IMR-90 (cell line): ENCODE measurements at regions not wholly inside any gene's neighbourhood (a gene's known extent, or its start where the extent isn't known, plus 50 kb on each side); places are given as distances from the start of the nearest gene placed in this dataset.
"Not testable (repeated sequence)": the region's sequence is repeated elsewhere in the genome, so short reads cannot be mapped to it uniquely, and the experiment has no call there.

ENCODE experiments used
- BHLHE40 ChIP-seq: fragments of 150-350 bp; IDR thresholded peaks from 2 replicates; pipeline ENCODE4 v1.6.1; 2016; ENCODE audit warnings: mild to moderate bottlenecking, low read depth, low read length
- CEBPB ChIP-seq: IDR thresholded peaks from 2 replicates; pipeline ENCODE4 v1.6.1; 2012; ENCODE audit warnings: low read depth, low read length, improper control_type of control experiment
- FOS ChIP-seq: fragments of 150-350 bp; IDR thresholded peaks from 2 replicates; pipeline ENCODE4 v1.6.1; 2016; ENCODE audit warnings: low read depth, low read length
- MAFK ChIP-seq: IDR thresholded peaks from 2 replicates; pipeline ENCODE4 v1.6.1; 2012; ENCODE audit warnings: low read depth, low read length, improper control_type of control experiment
- MAZ ChIP-seq: IDR thresholded peaks from 2 replicates; pipeline ENCODE4 v1.6.1; 2012; ENCODE audit warnings: low read depth, mild to moderate bottlenecking, low read length, improper control_type of control experiment, moderate library complexity, borderline replicate concordance
- MXI1 ChIP-seq: IDR thresholded peaks from 2 replicates; pipeline ENCODE4 v1.6.1; 2012; ENCODE audit warnings: low read depth, mild to moderate bottlenecking, low read length, moderate library complexity, borderline replicate concordance
- POLR2A ChIP-seq: IDR thresholded peaks from 2 replicates; pipeline ENCODE4 v1.6.1; 2012; ENCODE audit warnings: mild to moderate bottlenecking, low read depth, low read length
- RCOR1 ChIP-seq: IDR thresholded peaks from 2 replicates; pipeline ENCODE4 v1.6.1; 2012; ENCODE audit warnings: mild to moderate bottlenecking, low read length, improper control_type of control experiment; ENCODE audit not compliant: insufficient replicate concordance
- RFX5 ChIP-seq: IDR thresholded peaks from 2 replicates; pipeline ENCODE4 v1.8.0; 2012; ENCODE audit warnings: low read depth, mild to moderate bottlenecking, low read length, moderate library complexity
- SMC3 ChIP-seq: fragments of 150-350 bp; IDR thresholded peaks from 2 replicates; pipeline ENCODE4 v1.6.1; 2016; ENCODE audit warnings: low read depth, mild to moderate bottlenecking, antibody characterized with exemption, low read length, moderate library complexity
- TF ChIP-seq, protein P1 (sequence below): conservative IDR thresholded peaks from 2 replicates; pipeline ENCODE4 v1.5.1; 2012; ENCODE audit warnings: mild to moderate bottlenecking, low read depth, low read length, improper control_type of control experiment
- TF ChIP-seq, protein P2 (sequence below): fragments of 150-350 bp; IDR thresholded peaks from 2 replicates; pipeline ENCODE4 v1.6.1; 2017; ENCODE audit warnings: mild to moderate bottlenecking, antibody characterized with exemption, low read length, low read depth

- TF ChIP-seq RFX5, RCOR1, FOS, MXI1, POLR2A, SMC3, MAFK, BHLHE40, CEBPB, MAZ: not testable (repeated sequence)
- TF ChIP-seq, protein P1, sequence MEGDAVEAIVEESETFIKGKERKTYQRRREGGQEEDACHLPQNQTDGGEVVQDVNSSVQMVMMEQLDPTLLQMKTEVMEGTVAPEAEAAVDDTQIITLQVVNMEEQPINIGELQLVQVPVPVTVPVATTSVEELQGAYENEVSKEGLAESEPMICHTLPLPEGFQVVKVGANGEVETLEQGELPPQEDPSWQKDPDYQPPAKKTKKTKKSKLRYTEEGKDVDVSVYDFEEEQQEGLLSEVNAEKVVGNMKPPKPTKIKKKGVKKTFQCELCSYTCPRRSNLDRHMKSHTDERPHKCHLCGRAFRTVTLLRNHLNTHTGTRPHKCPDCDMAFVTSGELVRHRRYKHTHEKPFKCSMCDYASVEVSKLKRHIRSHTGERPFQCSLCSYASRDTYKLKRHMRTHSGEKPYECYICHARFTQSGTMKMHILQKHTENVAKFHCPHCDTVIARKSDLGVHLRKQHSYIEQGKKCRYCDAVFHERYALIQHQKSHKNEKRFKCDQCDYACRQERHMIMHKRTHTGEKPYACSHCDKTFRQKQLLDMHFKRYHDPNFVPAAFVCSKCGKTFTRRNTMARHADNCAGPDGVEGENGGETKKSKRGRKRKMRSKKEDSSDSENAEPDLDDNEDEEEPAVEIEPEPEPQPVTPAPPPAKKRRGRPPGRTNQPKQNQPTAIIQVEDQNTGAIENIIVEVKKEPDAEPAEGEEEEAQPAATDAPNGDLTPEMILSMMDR: not testable (repeated sequence)
- TF ChIP-seq, protein P2, sequence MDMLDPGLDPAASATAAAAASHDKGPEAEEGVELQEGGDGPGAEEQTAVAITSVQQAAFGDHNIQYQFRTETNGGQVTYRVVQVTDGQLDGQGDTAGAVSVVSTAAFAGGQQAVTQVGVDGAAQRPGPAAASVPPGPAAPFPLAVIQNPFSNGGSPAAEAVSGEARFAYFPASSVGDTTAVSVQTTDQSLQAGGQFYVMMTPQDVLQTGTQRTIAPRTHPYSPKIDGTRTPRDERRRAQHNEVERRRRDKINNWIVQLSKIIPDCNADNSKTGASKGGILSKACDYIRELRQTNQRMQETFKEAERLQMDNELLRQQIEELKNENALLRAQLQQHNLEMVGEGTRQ: not testable (repeated sequence)
These were observed 85.7 kb upstream of the CCDC180 start for GRCh38 chr9:97221478-97222355.
